GM12878 (cell line): ENCODE measurements at regions not wholly inside any gene's neighbourhood (a gene's known extent, or its start where the extent isn't known, plus 50 kb on each side); places are given as distances from the start of the nearest gene placed in this dataset.

Source experiments
- CBX3 ChIP-seq: fragments of 200-600 bp; sonication (generic); IDR thresholded peaks from 2 replicates; pipeline ENCODE4 v1.6.1; 2016; ENCODE audit warnings: low read depth, borderline replicate concordance
- EP300 ChIP-seq, 2 experiments: fragments of 150-350 bp in 1 of 2; IDR thresholded peaks; 2 replicates each; pipeline ENCODE4 v1.6.1; 2011 to 2012; ENCODE audit warnings: low read depth in 2 of 2, low read length in 2 of 2, borderline replicate concordance in 1 of 2, improper control_type of control experiment in 1 of 2, inconsistent platforms in 1 of 2; ENCODE audit not compliant: control insufficient read depth in 1 of 2
- EZH2 ChIP-seq: IDR thresholded peaks from 2 replicates; pipeline ENCODE4 v1.6.1; 2012; ENCODE audit warnings: low read depth, mild to moderate bottlenecking, control low read depth, inconsistent platforms, low read length, borderline replicate concordance; ENCODE audit not compliant: control insufficient read depth
- HDAC6 ChIP-seq: fragments of 200-600 bp; sonication (generic); IDR thresholded peaks from one replicate; pipeline ENCODE4 v1.8.0; 2017; ENCODE audit warnings: antibody characterized with exemption; ENCODE audit not compliant: unreplicated experiment
- KDM1A ChIP-seq: fragments of 200-600 bp; sonication (generic); IDR thresholded peaks from 2 replicates; pipeline ENCODE4 v1.6.1; 2016; ENCODE audit warnings: borderline replicate concordance
- MEF2A ChIP-seq: IDR thresholded peaks from 2 replicates; pipeline ENCODE4 v1.6.1; 2011; ENCODE audit warnings: low read depth, mild to moderate bottlenecking, low read length, moderate library complexity; ENCODE audit not compliant: insufficient read depth
- MLLT1 ChIP-seq: fragments of 450-650 bp; IDR thresholded peaks from 2 replicates; pipeline ENCODE4 v1.6.1; 2016; ENCODE audit warnings: mild to moderate bottlenecking
- MTA2 ChIP-seq: fragments of 450-650 bp; IDR thresholded peaks from 2 replicates; pipeline ENCODE4 v1.6.1; 2016; ENCODE audit warnings: low read depth, mild to moderate bottlenecking, moderate library complexity
- NKRF ChIP-seq: fragments of 450-650 bp; conservative IDR thresholded peaks from 2 replicates; pipeline ENCODE4 v1.6.1; 2017; ENCODE audit warnings: mild to moderate bottlenecking, moderate library complexity
- NR2F1 ChIP-seq: fragments of 450-650 bp; conservative IDR thresholded peaks from 2 replicates; pipeline ENCODE4 v1.6.1; 2017; ENCODE audit warnings: mild to moderate bottlenecking
- SMAD5 ChIP-seq: IDR thresholded peaks from 2 replicates; pipeline ENCODE4 v1.6.1; 2016; ENCODE audit warnings: antibody characterized with exemption, low read depth
- SRF ChIP-seq, 2 experiments: IDR thresholded peaks; 2 replicates each; pipeline ENCODE4 v1.6.1; 2011; ENCODE audit warnings: low read depth in 2 of 2, low read length in 2 of 2, mild to moderate bottlenecking in 1 of 2, moderate library complexity in 1 of 2
- TARDBP ChIP-seq: IDR thresholded peaks from 2 replicates; pipeline ENCODE4 v1.6.1; 2016; ENCODE audit warnings: borderline replicate concordance
- ZZZ3 ChIP-seq: IDR thresholded peaks from 2 replicates; pipeline ENCODE4 v1.6.1; 2011; ENCODE audit warnings: low read depth; ENCODE audit not compliant: control insufficient read depth, insufficient read length
- TF ChIP-seq, protein P1 (sequence below): fragments of 450-650 bp; IDR thresholded peaks from 2 replicates; pipeline ENCODE4 v1.6.1; 2017; ENCODE audit warnings: mild to moderate bottlenecking, low read depth, inconsistent platforms; ENCODE audit not compliant: poor library complexity, severe bottlenecking
- TF ChIP-seq, protein P2 (sequence below): fragments of 450-650 bp; IDR thresholded peaks from 2 replicates; pipeline ENCODE4 v1.6.1; 2017; ENCODE audit warnings: mild to moderate bottlenecking
- TF ChIP-seq, protein P3 (sequence below): fragments of 150-350 bp; IDR thresholded peaks from 2 replicates; pipeline ENCODE4 v1.6.1; 2014; ENCODE audit warnings: mild to moderate bottlenecking, low read depth, low read length

DNA sequence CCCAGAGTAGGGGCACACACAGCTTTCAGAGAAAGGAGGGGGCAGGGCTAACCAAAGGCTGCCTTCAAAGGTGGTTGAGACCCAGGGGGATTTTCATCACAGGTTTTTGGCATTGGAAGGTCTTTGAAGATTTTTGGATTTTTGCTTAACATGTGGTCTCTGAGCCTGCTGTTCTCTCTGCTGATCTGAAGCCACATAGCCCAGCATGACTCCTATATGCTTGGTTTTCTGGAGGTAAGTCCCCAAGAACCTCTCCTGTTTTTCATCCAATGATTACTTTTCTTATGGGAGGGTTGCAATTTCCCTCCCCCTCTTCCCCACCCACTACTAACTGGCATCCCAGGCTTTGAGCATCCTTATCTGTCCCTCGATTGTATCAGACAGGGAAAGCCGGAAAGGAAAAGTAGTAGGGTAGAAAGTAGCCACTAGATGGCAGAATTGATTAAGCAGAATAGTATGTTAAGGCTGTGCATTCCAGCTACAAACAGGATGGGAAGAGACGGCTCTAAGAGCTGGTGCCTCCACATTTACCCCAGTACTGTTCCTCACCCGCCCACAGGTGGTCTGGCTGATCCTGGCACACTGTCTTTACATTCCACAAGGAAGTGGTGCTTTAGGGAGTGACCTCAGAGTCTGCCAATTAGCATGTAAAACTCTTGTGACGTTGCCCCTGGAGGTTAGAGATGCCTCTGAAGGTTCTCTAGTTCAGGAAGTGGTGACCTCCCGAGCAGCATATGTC, 218.9 kb upstream of the EDNRB start (continued):
- no peak for TF ChIP-seq EP300 (IDR thresholded peaks at IDR 0.05; ENCODE audit: borderline replicate concordance in 1 of 2, control insufficient read depth in 1 of 2, low read depth in 2 of 2, low read length in 2 of 2)
- no peak for TF ChIP-seq CBX3
- no peak for TF ChIP-seq NR2F1
- no peak for TF ChIP-seq SMAD5
- TF ChIP-seq, protein P1, sequence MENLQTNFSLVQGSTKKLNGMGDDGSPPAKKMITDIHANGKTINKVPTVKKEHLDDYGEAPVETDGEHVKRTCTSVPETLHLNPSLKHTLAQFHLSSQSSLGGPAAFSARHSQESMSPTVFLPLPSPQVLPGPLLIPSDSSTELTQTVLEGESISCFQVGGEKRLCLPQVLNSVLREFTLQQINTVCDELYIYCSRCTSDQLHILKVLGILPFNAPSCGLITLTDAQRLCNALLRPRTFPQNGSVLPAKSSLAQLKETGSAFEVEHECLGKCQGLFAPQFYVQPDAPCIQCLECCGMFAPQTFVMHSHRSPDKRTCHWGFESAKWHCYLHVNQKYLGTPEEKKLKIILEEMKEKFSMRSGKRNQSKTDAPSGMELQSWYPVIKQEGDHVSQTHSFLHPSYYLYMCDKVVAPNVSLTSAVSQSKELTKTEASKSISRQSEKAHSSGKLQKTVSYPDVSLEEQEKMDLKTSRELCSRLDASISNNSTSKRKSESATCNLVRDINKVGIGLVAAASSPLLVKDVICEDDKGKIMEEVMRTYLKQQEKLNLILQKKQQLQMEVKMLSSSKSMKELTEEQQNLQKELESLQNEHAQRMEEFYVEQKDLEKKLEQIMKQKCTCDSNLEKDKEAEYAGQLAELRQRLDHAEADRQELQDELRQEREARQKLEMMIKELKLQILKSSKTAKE = no peak
- no peak for TF ChIP-seq SRF (IDR thresholded peaks at IDR 0.05; ENCODE audit: low read depth in 2 of 2, low read length in 2 of 2)
- TF ChIP-seq, protein P2, sequence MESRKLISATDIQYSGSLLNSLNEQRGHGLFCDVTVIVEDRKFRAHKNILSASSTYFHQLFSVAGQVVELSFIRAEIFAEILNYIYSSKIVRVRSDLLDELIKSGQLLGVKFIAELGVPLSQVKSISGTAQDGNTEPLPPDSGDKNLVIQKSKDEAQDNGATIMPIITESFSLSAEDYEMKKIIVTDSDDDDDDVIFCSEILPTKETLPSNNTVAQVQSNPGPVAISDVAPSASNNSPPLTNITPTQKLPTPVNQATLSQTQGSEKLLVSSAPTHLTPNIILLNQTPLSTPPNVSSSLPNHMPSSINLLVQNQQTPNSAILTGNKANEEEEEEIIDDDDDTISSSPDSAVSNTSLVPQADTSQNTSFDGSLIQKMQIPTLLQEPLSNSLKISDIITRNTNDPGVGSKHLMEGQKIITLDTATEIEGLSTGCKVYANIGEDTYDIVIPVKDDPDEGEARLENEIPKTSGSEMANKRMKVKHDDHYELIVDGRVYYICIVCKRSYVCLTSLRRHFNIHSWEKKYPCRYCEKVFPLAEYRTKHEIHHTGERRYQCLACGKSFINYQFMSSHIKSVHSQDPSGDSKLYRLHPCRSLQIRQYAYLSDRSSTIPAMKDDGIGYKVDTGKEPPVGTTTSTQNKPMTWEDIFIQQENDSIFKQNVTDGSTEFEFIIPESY = no peak
- TF ChIP-seq TARDBP = no peak
- no peak for TF ChIP-seq EZH2
- TF ChIP-seq ZZZ3 = no peak
- no peak for TF ChIP-seq MEF2A
- peak; percentile 39; the same call in 1 of the 2 replicates for TF ChIP-seq MTA2
- TF ChIP-seq KDM1A = no peak
- TF ChIP-seq, protein P3, sequence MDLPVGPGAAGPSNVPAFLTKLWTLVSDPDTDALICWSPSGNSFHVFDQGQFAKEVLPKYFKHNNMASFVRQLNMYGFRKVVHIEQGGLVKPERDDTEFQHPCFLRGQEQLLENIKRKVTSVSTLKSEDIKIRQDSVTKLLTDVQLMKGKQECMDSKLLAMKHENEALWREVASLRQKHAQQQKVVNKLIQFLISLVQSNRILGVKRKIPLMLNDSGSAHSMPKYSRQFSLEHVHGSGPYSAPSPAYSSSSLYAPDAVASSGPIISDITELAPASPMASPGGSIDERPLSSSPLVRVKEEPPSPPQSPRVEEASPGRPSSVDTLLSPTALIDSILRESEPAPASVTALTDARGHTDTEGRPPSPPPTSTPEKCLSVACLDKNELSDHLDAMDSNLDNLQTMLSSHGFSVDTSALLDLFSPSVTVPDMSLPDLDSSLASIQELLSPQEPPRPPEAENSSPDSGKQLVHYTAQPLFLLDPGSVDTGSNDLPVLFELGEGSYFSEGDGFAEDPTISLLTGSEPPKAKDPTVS = no peak
- 0 out of 2 replicates have a peak, but pooled peaks have one; percentile 32 for TF ChIP-seq MLLT1
- TF ChIP-seq NKRF = no peak
- no peak for TF ChIP-seq HDAC6
